ENCODE measurements at regions not wholly inside any gene's neighbourhood (a gene's known extent, or its start where the extent isn't known, plus 50 kb on each side); places are given as distances from the start of the nearest gene placed in this dataset.

GRCh38 chr3:194025119-194025518, 110.8 kb upstream of the HES1 start:
- WGBS, result 95% methylated on average over 5 of the region's 5 CpGs
- no peak overlapping the region for H3K27ac ChIP-seq (replicated peaks in 1 of 4)

GRCh38 chr3:194025951-194026350, 110.0 kb upstream of the HES1 start:
- Histone ChIP-seq H3K36me3 (no peaks in the 10 kb centered on the region), H3K27ac (replicated peaks in 1 of 4) (no peak overlapping the region), H3K4me1 (peaks cover 0 to 4% (median 2%) of the 10 kb centered on the region in 4 donors), H3K4me3 (no peak overlapping the region), H3K27me3 (peaks cover 0 to 8% (median 0%) of the 10 kb centered on the region in 4 donors), H3K9me3 (no peaks in the 10 kb centered on the region)
- DNase-seq (ENCODE audit: extremely low spot score), result no peak
- 92% methylated on average over 3 of the region's 3 CpGs for WGBS
- intact Hi-C loops (cut with DNase I), result no loop called here
- no peak for TF ChIP-seq POLR2AphosphoS5 (IDR thresholded peaks at IDR 0.05)
- no peak for TF ChIP-seq POLR2A (IDR thresholded peaks at IDR 0.05; ENCODE audit: low read depth)
- no peak for TF ChIP-seq CTCF (IDR thresholded peaks at IDR 0.05)
- TF ChIP-seq EP300 (IDR thresholded peaks at IDR 0.05), result no peak

More at GRCh38 chr3:194025119-194025518, 110.8 kb upstream of the HES1 start:
- peaks cover 0 to 4% (median 2%) of the 10 kb centered on the region in 4 donors for H3K4me1 ChIP-seq
- no peaks in the 10 kb centered on the region for H3K9me3 ChIP-seq
- intact Hi-C loops (cut with DNase I), result no loop called here
- no peaks in the 10 kb centered on the region for H3K36me3 ChIP-seq
- no peak for DNase-seq (ENCODE audit: extremely low spot score)
- H3K4me3 ChIP-seq, result no peak overlapping the region
- H3K27me3 ChIP-seq, result peaks cover 0 to 3% (median 0%) of the 10 kb centered on the region in 4 donors
- TF ChIP-seq CTCF (IDR thresholded peaks at IDR 0.05), result no peak
- no peak for TF ChIP-seq POLR2A (IDR thresholded peaks at IDR 0.05; ENCODE audit: low read depth)
- TF ChIP-seq EP300 (IDR thresholded peaks at IDR 0.05), result no peak
- TF ChIP-seq POLR2AphosphoS5 (IDR thresholded peaks at IDR 0.05), result no peak

- Histone ChIP-seq H3K27me3 (peaks cover 0 to 8% (median 0%) of the 10 kb centered on the region in 4 donors), H3K36me3 (no peaks in the 10 kb centered on the region), H3K27ac (replicated peaks in 1 of 4) (no peak overlapping the region), H3K9me3 (no peaks in the 10 kb centered on the region), H3K4me1 (peaks cover 0 to 4% (median 2%) of the 10 kb centered on the region in 4 donors), H3K4me3 (no peak overlapping the region)
- no peak for DNase-seq (ENCODE audit: extremely low spot score)
- TF ChIP-seq EP300 (IDR thresholded peaks at IDR 0.05) (no peak), CTCF (IDR thresholded peaks at IDR 0.05) (no peak), POLR2A (IDR thresholded peaks at IDR 0.05; ENCODE audit: low read depth) (no peak), POLR2AphosphoS5 (IDR thresholded peaks at IDR 0.05) (no peak)
- intact Hi-C loops (cut with DNase I), result no loop called here
- WGBS, result 89% methylated on average over 2 of the region's 2 CpGs
Observed at GRCh38 chr3:194028434-194029004, 107.4 kb upstream of the HES1 start.

GRCh38 chr3:194029846-194030245, 106.1 kb upstream of the HES1 start:
- Histone ChIP-seq H3K27ac (replicated peaks in 1 of 4) (no peak overlapping the region), H3K4me1 (no peaks in the 10 kb centered on the region), H3K9me3 (no peaks in the 10 kb centered on the region), H3K4me3 (no peak overlapping the region), H3K36me3 (no peaks in the 10 kb centered on the region), H3K27me3 (peaks cover 0 to 8% (median 0%) of the 10 kb centered on the region in 4 donors)
- intact Hi-C loops (cut with DNase I), result no loop called here
- DNase-seq (ENCODE audit: extremely low spot score), result no peak
- TF ChIP-seq POLR2A (IDR thresholded peaks at IDR 0.05; ENCODE audit: low read depth) (no peak), EP300 (IDR thresholded peaks at IDR 0.05) (no peak), CTCF (IDR thresholded peaks at IDR 0.05) (no peak), POLR2AphosphoS5 (IDR thresholded peaks at IDR 0.05) (no peak)

- Histone ChIP-seq H3K4me1 (no peaks in the 10 kb centered on the region), H3K36me3 (no peaks in the 10 kb centered on the region), H3K4me3 (no peak overlapping the region), H3K27ac (replicated peaks in 1 of 4) (no peak overlapping the region), H3K9me3 (no peaks in the 10 kb centered on the region), H3K27me3 (peaks cover 0 to 8% (median 0%) of the 10 kb centered on the region in 4 donors)
- intact Hi-C loops (cut with DNase I), result no loop called here
- WGBS, result 94% methylated on average over 4 of the region's 4 CpGs
- TF ChIP-seq POLR2A (IDR thresholded peaks at IDR 0.05; ENCODE audit: low read depth) (no peak), CTCF (IDR thresholded peaks at IDR 0.05) (no peak), EP300 (IDR thresholded peaks at IDR 0.05) (no peak), POLR2AphosphoS5 (IDR thresholded peaks at IDR 0.05) (no peak)
- DNase-seq (ENCODE audit: extremely low spot score), result no peak
Observed at GRCh38 chr3:194030372-194030771, 105.6 kb upstream of the HES1 start.
